Left kidney (tissue), 1 donor: ENCODE measurements at regions not wholly inside any gene's neighbourhood (a gene's known extent, or its start where the extent isn't known, plus 50 kb on each side); places are given as distances from the start of the nearest gene placed in this dataset.

Source experiments
- DNase-seq: peaks from one replicate; pipeline ENCODE4 v3.0.0-alpha.2; 2013

DNA sequence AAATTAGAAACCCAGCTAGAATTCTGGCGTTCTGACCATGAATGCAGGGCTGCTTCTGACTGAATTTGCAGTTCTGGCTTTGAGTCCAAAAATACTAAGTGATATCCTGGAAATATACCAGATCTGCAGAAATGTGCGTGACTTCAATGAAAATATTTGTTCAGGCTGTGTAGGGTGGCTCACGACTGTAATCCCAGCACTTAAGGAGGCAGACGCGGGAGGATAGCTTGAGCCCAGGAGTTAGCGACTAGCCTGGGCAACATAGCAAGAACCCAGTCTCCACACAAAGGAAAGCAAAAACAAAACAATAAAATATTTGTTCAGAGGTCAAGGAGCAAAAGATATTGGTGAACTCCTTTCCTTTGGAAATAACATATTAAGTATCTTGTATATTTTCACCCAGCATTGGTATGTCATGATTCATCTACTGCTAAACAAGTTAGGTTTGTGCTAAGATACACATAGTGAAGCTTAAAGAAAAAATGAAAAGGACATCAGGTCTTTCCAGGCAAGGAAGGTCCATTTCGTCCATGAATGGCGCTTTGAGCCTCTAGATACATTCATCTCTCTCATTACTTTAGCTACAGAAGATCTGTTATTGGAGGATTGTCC, 239.2 kb downstream of the CMPK2 start:
- no peak for DNase-seq

DNA sequence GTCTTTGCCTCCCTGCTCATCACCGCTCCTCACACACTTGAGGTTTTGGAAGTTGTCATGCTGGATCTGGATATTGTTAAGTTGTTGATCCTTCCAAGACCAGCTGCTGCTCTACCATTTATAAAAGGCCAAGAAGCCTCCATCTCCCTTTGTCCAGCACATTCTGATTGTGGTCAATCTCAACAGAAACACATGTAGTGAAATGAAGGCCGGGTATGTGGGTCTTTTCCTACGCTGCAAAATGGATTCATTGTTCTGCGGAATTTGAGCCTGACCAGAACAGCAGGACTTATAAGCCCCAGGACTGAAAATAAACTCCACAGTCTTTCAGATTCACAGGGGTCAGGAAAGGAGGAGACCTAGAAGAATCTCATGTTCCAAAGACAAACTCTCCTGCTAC, 238.4 kb downstream of the CMPK2 start:
- no peak for DNase-seq

DNA sequence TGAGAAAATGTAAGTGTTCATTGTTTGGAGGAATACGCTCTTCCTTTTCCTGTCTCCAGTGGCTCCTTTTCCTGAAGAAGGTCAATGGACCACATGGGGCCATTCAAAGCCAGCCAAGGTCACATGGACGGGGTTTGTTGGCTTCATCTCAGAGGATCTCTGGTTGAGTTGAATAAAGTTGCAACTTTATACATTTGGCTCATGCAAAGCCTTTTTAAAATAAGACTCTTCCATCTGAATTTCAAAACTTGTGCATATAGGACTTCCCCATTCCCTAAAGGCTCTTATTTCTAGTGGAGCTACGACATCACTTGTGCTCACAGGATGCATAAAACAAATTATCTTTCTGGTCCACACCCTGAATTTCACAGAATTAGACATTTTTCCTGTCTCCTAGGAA, 235.5 kb downstream of the CMPK2 start:
- no peak for DNase-seq

DNA sequence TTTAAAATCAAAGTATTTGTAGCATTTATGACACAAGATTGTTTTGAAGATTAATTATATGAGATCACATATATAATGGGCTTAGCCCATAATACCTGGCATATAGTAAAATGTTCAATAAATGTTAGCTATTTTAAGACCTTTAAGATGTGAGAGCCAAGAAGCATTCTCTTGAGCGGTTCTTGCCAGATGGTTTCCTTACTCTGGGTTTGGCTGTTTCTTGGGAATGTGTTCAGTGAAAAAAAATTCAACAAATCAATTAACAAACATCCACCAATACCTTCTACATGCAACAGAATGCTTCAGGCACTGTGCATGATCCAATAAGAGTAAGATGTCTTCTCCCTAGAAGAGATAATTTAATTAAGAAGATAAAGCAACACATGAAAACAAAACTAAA, 230.4 kb downstream of the CMPK2 start:
- no peak for DNase-seq

DNA sequence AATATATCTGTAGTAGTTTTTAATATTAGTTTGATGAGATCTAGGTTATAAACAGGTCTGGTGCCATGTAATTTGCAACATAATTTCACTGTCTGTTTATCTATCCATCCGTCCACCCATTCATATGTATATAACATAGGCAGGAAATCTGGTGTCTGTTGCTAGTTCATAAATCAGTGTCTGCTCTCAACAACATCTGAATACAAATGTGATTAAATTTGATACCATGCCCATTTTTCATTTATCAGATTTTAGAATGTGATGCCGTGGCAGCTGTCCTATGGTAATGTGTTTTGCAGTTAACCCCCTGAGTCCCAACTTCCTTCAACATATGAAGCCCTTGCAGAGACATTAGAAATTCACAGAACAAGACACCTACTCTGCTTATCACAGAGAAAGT, 228.4 kb downstream of the CMPK2 start:
- DNase-seq: no peak

DNA sequence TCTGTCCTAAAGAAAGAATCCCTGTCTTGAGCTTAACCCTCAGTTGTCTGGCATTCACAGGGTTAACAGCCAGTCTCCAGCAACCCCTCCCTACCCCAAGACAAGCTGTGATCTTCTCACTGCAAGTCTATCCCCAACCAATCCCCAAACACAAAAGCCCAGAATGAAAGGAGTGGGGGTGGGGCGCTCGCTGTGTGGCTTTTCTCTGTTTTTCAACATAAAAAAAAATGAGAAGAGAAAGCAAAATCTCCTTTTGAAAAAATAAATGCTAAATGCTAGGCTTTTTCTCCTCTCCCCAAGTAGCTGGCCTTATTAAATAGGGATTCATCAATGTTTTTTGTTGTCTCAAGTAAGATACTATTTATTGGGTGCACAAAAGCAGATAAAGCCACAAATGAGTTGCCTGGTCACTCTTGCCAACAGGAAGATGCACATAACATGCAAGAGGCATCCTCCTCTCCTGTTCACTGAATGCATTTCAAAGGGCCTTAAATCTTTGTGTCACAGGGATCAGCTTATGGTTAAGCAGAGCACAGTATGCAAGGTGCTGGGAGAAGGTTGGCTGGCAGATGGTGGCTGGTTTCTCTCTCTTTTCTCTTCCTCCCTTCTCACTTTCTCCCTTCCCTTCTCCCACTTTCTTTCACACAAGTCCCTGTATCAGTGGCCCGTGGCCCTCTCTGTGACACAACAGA, 225.6 kb downstream of the CMPK2 start:
- DNase-seq: no peak

DNA sequence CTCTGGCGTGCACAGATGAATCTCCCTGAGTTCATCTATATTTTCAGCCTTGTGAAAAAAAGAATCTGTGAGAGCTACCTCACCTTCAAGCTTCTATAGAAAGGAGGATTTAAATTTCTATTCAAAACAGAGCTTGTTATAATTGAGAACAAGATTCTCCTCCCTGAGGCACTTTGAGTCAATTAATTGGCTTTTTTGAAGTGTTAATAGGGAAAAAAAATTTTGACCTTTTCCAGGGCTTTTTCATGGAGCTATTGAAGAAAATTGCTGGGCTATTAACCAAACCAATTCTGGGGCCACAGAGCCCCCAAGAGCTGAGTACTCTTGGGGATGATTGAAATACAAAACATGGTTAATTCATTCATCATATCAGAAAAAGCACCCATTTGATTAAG, 225.1 kb downstream of the CMPK2 start:
- DNase-seq: no peak

DNA sequence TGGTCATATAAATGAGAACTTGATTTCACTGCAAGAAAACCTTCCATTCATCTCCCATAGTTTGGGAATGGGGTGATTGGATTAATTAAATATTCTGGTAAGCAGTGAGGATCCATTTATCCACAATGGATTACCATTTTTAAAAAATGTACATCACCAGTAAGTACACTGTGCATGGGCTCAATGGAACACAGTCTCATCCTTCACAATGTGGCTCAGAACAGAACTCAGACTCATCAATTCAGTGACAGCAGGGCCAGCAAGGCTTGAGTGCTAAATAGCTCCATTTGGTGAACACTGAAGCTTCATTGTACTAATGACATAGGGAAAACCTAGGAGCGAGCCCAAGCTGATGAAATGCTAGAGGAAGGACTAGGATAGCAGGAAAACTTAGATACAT, 223.8 kb downstream of the CMPK2 start:
- no peak for DNase-seq

DNA sequence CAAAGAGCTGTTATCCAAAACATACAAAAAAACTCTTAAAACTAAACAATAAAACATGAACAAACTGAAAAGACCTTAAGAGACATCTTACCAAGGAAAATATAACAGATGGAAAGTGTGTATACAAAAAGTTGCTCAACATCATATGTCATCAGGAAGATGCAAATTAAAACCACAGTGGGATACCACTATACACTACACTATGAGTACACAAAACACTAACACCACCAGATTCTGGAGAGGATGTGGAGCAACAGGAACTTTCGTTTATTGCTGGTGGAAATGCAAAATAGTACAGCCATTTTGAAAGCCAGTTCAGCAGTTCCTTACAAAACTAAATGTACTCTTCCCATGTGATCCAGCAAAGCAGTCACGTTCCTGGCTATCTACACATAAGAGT, 221.4 kb downstream of the CMPK2 start:
- DNase-seq: no peak

DNA sequence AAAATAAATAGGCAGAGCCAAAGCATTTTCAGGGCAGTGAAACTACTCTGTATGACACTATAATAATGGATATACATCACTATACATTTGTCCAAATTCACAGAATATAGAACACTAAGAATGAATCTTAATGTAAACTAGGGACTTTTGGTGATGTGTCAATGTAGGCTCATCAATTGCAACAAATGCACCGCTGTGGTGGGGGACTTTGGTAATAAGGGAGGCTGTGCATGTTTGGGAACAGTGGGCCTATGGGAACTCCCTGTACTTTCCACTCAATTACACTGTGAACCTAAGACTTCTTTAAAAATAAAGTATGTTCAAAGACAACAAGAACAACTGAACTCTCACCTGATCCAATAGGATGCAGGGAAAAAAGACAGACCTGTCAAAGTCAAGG, 220.7 kb downstream of the CMPK2 start:
- no peak for DNase-seq

DNA sequence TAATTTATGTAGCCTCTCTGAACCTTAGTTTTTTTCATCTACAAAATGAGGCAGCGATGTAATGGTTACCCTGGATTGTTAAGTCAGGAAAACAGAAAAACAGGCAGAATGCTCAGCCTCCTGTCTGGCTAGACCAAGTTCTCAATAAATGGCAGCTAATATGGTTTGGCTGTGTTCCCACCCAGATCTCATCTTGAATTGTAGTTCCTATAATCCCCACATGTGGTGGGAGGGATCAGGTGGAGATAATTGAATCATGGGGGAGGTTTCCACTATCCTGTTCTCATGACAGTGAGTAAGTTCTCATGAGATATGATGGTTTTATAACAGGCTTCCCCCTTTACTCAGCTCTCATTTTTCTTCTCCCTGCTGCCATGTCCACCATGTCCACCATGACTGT, 220.0 kb downstream of the CMPK2 start:
- no peak for DNase-seq

DNA sequence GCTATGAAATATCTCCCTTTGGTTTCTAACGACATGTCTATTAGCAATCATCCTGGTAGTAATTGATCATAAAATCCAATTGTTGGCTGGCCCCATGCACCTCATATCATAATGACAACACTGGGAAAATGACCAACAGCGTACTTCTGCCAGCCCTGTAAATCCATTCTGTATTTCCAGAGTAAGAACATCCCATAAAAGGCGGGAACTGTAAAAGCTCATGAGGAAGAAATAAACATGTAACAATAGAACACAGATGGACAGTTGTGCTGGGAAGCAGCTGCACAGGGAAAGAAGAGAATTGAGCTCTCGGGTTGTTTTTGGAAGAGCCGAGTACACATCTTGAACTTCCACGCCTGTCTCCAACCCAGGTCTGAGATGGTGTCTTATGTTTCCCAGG, 218.7 kb downstream of the CMPK2 start:
- DNase-seq: no peak

DNA sequence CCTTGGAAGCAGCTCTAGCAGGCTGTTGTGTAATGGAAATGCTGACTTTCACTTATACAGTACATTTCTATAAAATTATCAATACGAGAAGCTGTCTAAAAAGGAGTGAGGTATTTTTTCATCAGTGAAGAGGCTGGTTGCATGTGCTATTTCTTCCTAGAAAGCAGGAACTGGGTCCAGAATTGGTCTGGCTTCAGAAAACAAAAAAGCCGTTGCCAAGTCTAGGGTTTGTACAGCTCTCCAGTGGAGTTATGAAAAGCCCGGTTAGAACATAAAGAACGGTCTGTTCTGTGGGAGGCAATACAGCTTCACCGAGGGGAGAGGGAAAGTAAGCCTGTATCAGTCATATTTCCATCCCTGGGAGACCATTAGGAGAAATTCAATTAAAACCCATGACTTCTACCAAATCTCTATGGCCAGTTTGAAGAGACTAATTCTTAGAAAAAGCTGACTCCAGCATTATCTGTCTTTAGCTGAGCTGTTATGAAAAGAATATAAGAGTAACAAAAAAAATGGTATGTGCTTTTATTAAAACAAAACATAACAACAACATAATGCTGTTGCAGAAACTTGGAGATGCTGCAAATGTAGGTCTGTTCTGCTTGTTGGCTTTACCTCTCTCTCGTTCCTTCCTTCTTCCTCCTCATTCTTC, 217.0 kb downstream of the CMPK2 start:
- DNase-seq: no peak

DNA sequence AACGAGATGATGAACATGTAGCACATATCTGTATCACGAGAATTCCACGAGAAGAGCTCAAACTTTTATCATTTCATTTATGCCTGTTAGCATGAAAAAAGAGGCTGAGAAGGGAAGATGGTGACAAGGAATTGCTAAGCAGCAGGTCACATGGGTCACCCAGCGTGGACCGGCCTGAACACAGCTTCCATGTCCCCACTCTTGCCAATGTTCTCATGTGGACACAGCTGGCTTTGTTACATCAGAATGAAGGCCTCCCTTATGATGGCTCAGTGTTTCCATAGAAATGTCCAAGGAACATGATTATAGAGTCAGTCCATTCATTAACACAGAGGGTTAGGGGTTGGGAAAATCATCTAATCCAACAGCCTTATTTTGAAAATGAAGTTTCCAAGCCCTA, 215.4 kb downstream of the CMPK2 start:
- no peak for DNase-seq

DNA sequence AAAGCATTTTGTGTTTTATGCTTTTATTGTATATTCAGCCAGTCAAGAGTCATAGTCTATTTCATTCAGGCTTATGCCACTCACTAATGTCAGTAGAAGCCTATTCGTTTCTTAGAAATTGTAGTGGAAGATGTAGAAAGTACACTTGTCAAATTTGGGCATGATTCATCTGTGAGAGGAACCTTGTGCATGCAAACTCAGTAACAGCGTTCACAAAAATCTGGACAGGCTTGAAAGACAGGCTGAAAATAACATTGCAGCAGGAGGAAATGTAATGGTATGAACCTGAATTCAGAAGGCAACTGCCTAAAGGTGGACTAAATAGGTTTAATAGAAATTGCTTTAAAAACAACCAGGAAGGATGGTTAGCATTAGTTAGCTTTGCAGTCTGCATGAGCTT, 213.5 kb downstream of the CMPK2 start:
- DNase-seq: no peak

DNA sequence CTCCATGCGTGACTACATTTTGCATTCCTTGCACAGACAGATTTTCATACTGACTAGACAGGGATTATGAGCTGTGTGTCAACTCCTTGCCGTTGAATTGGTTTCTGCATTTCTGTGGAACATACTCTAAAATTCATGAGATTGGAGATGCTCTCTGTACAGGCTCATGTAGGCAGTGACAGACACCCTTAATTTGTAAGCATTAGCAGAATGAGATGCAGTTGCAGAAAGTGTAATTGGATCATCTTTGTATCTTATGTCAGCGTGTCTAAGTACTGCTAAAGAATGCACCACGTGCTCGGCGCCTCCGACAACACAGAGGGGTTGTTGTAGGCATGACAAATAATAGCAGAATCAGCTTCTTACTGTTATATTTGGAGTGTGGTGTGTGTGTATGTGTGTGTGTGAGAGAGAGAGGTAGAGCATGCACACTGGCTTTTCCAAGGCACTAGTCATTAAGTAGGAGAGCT, 212.4 kb downstream of the CMPK2 start:
- no peak for DNase-seq

DNA sequence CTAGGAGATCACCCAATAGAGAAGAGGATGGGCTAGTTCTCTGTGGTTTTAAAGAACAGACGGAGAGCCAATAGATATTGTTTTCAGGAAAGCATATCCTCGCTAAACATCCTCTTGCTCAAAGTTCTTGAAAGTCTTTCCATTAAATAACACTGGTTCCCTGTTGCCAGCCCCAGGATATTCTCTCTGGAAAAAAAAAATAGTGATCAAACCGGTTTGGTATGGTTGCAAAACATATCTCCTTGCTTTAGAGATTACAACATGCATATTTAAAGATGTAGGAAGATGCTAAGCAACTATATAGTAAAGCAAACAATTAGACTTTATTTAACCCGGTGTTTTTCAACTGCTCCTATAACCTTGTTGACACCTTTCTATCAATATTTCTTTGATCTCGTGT, 211.4 kb downstream of the CMPK2 start:
- no peak for DNase-seq

DNA sequence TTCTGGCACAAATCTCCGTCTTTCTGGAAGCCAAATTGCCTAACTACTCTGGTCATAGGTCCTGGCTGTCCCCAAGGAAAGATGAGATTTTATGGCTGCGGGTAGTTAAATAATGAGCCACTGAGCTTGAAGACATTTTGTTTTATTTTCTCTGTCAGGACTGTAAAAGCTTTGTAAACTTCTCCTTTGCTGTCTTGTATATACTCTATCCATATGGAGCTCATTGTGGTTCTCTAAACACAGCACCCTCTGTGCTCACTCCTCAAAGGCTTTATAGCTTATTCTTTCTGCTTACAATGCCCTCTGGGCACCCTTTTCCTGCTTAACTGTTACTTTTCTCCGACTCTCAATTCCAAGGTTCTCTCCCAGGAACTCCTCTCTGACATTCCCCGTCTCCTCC, 209.1 kb downstream of the CMPK2 start:
- DNase-seq: no peak

DNA sequence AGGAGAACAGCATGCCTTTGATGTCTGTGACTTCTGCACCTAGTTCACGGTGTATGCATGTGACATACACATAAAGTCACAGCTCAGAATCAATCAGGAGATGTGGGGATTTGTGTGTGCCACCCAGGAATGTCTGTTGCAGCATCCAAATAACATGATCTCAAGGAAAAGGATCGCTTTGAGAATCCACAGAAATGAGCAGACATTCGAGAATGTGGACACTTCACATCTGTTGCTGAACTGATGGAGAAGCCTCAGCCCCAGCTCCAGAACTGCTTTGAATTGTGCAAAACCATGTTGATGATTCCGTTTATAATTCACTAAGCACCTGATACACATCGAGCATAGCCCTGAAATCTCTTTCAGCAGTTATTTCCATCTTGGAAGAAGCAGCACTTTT, 208.6 kb downstream of the CMPK2 start:
- no peak for DNase-seq

DNA sequence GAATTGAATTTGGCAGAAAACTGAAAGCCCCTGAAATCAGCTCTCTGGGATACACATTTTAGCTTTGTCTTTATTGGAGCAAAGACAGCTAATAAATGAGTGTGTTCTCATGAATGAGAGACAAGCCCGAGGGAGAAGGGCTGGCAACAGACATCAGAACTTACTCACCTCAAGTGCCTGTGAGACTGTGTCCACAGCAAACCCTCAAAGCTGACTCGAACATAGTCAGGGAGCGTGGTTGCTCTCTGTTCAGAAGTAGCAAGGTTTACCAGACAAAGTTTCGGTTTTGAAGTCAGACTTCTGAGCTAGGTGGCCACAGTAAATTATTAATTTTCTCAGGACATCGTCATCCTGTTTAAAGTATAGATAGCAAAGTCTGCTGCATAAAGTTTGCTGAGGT, 207.9 kb downstream of the CMPK2 start:
- no peak for DNase-seq

DNA sequence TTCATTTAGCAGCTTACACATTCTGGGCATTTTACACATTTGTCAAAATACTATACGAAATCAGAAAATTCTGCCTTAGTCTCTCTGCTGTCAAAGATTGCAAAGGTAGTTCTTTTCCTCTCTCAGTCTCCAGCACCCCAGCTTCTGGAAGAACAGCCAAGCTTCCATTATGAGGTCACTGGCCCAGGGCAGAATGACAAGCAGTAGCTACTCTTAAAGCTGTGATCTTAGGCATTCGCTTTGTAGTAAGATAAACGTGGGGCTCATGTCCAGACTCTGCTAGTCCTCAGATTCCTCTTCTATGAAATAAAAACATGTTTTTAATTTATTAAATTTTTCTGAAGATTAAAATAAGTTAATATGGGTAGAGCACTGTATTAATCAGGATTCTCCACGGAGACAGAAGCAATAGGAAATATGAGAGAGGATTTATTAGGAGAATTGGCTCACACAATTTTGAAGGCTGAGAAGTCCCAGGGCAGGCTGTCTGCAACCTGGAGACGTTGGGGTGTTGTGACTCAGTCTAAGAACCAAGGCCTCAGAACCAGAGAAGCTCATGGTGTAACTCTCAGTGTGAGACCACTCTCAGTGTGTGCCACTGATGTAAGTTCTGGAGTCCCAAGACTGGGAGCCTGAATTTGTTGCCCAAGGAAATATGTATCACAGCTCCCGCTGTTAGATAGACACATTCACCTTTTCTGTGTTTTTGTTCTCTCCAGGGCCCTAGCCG, 201.2 kb downstream of the CMPK2 start:
- no peak for DNase-seq

DNA sequence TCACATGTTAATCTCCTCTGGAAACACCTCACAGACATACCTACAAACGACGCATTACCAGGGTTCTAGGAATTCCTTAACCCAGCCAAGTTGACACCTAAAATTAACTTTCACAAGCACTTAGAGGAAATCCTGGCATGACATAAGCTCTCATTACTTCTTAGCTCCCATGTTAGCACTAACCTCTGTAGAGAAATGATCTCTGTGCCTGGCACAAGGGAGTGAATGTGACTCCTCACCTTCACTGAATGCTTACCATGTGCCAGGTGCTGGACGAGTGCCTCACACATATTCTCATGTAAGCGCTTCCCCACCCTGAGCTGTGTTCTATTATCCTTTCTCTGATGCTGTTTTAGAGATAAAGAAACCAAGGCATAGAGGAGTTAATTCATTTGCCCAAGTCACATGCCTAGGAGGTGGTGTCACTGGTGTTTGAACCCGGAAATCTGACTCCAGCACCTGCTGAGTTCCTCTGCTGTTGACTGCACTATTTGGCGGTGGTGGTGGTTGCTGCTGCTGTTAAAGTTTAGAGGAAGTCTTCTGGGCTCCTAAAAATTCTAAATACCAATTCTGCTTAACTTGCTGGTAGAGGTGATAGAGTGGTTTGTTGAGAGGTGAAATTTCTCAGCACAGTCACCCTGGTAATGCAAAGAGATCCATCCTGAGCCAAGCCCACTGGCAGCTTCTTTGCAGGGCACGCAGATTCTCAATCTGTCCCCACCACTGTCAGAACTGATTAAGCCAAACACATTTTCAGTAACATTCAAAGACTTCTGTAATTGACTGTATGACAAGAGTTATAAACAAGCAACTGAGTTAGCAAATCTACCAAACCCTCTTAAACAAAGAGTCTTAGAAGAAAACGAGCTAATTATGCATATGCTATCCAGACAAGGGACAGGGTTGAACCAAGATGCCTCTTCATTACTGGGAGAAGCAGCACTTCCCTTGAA, 200.3 kb downstream of the CMPK2 start:
- DNase-seq: no peak
